ENCODE measurements at regions not wholly inside any gene's neighbourhood (a gene's known extent, or its start where the extent isn't known, plus 50 kb on each side); places are given as distances from the start of the nearest gene placed in this dataset.

- no peak overlapping the region for H3K4me3 ChIP-seq (ENCODE audit: low read depth in 1 of 3, low read length in 3 of 3)
- FAIRE-seq = no peak
- H3K9me3 ChIP-seq (ENCODE audit: control insufficient read depth in 2 of 2, insufficient read depth in 1 of 2, low read depth in 1 of 2, low read length in 1 of 2) = no peaks in the 10 kb centered on the region
- H3K27me3 ChIP-seq (ENCODE audit: control insufficient read depth in 3 of 3, insufficient read depth in 3 of 3, low read length in 3 of 3) = no peaks in the 10 kb centered on the region
- DNase-seq = no peak
- WGBS, 3 donors = 81 to 86% (median 86%) methylated on average over 4 of the region's 4 CpGs
- H3K36me3 ChIP-seq (ENCODE audit: control insufficient read depth in 3 of 3, insufficient read depth in 2 of 3, low read depth in 1 of 3, low read length in 3 of 3) = no peaks in the 10 kb centered on the region
- H3K4me1 ChIP-seq (ENCODE audit: control insufficient read depth in 3 of 3, insufficient read depth in 2 of 3, low read depth in 1 of 3, low read length in 2 of 3) = no peaks in the 10 kb centered on the region
- H3K27ac ChIP-seq (ENCODE audit: low read depth in 1 of 3, low read length in 2 of 3) = no peak overlapping the region
Measured at GRCh38 chr15:26443321-26443720, 329.5 kb downstream of the GABRB3 start.

- WGBS, 3 donors = 74 to 88% (median 87%) methylated on average over 5 of the region's 5 CpGs
- Histone ChIP-seq H3K9me3 (ENCODE audit: control insufficient read depth in 2 of 2, insufficient read depth in 1 of 2, low read depth in 1 of 2, low read length in 1 of 2) (no peaks in the 10 kb centered on the region), H3K4me1 (ENCODE audit: control insufficient read depth in 3 of 3, insufficient read depth in 2 of 3, low read depth in 1 of 3, low read length in 2 of 3) (no peaks in the 10 kb centered on the region)
Measured at GRCh38 chr15:26442680-26443079, 330.2 kb downstream of the GABRB3 start.

GRCh38 chr15:26439681-26440080 is 333.2 kb downstream of the GABRB3 start:
- Histone ChIP-seq H3K27ac (ENCODE audit: low read depth in 1 of 3, low read length in 2 of 3) (no peak overlapping the region), H3K36me3 (ENCODE audit: control insufficient read depth in 3 of 3, insufficient read depth in 2 of 3, low read depth in 1 of 3, low read length in 3 of 3) (no peaks in the 10 kb centered on the region), H3K4me3 (ENCODE audit: low read depth in 1 of 3, low read length in 3 of 3) (no peak overlapping the region), H3K27me3 (ENCODE audit: control insufficient read depth in 3 of 3, insufficient read depth in 3 of 3, low read length in 3 of 3) (no peaks in the 10 kb centered on the region), H3K9me3 (ENCODE audit: control insufficient read depth in 2 of 2, insufficient read depth in 1 of 2, low read depth in 1 of 2, low read length in 1 of 2) (no peaks in the 10 kb centered on the region), H3K4me1 (ENCODE audit: control insufficient read depth in 3 of 3, insufficient read depth in 2 of 3, low read depth in 1 of 3, low read length in 2 of 3) (no peaks in the 10 kb centered on the region)
- 49 to 70% (median 49%) methylated on average over 3 of the region's 3 CpGs for WGBS, 3 donors
- DNase-seq (no peak), FAIRE-seq (no peak)

More at GRCh38 chr15:26442680-26443079, 330.2 kb downstream of the GABRB3 start:
- Histone ChIP-seq H3K27me3 (ENCODE audit: control insufficient read depth in 3 of 3, insufficient read depth in 3 of 3, low read length in 3 of 3) (no peaks in the 10 kb centered on the region), H3K27ac (ENCODE audit: low read depth in 1 of 3, low read length in 2 of 3) (no peak overlapping the region), H3K4me3 (ENCODE audit: low read depth in 1 of 3, low read length in 3 of 3) (no peak overlapping the region), H3K36me3 (ENCODE audit: control insufficient read depth in 3 of 3, insufficient read depth in 2 of 3, low read depth in 1 of 3, low read length in 3 of 3) (no peaks in the 10 kb centered on the region)
- no peak for FAIRE-seq
- no peak for DNase-seq

GRCh38 chr15:26438718-26439117 is 334.1 kb downstream of the GABRB3 start:
- H3K36me3 ChIP-seq (ENCODE audit: control insufficient read depth in 3 of 3, insufficient read depth in 2 of 3, low read depth in 1 of 3, low read length in 3 of 3) = no peaks in the 10 kb centered on the region
- no peaks in the 10 kb centered on the region for H3K9me3 ChIP-seq (ENCODE audit: control insufficient read depth in 2 of 2, insufficient read depth in 1 of 2, low read depth in 1 of 2, low read length in 1 of 2)
- no peak for DNase-seq
- 77 to 80% (median 79%) methylated on average over 6 of the region's 6 CpGs for WGBS, 3 donors
- H3K4me1 ChIP-seq (ENCODE audit: control insufficient read depth in 3 of 3, insufficient read depth in 2 of 3, low read depth in 1 of 3, low read length in 2 of 3) = no peaks in the 10 kb centered on the region
- no peaks in the 10 kb centered on the region for H3K27me3 ChIP-seq (ENCODE audit: control insufficient read depth in 3 of 3, insufficient read depth in 3 of 3, low read length in 3 of 3)
- FAIRE-seq = no peak
- H3K4me3 ChIP-seq (ENCODE audit: low read depth in 1 of 3, low read length in 3 of 3) = no peak overlapping the region
- no peak overlapping the region for H3K27ac ChIP-seq (ENCODE audit: low read depth in 1 of 3, low read length in 2 of 3)

GRCh38 chr15:26438316-26438715 is 334.6 kb downstream of the GABRB3 start:
- Histone ChIP-seq H3K4me1 (ENCODE audit: control insufficient read depth in 3 of 3, insufficient read depth in 2 of 3, low read depth in 1 of 3, low read length in 2 of 3) (no peaks in the 10 kb centered on the region), H3K27ac (ENCODE audit: low read depth in 1 of 3, low read length in 2 of 3) (no peak overlapping the region), H3K36me3 (ENCODE audit: control insufficient read depth in 3 of 3, insufficient read depth in 2 of 3, low read depth in 1 of 3, low read length in 3 of 3) (no peaks in the 10 kb centered on the region), H3K27me3 (ENCODE audit: control insufficient read depth in 3 of 3, insufficient read depth in 3 of 3, low read length in 3 of 3) (no peaks in the 10 kb centered on the region), H3K4me3 (ENCODE audit: low read depth in 1 of 3, low read length in 3 of 3) (no peak overlapping the region), H3K9me3 (ENCODE audit: control insufficient read depth in 2 of 2, insufficient read depth in 1 of 2, low read depth in 1 of 2, low read length in 1 of 2) (no peaks in the 10 kb centered on the region)
- FAIRE-seq (no peak), DNase-seq (no peak)
- 35 to 55% (median 36%) methylated on average over 4 of the region's 4 CpGs for WGBS, 3 donors

GRCh38 chr15:26433818-26434217 is 339.0 kb downstream of the GABRB3 start:
- H3K27ac ChIP-seq (ENCODE audit: low read depth in 1 of 3, low read length in 2 of 3) = no peak overlapping the region
- no peak for FAIRE-seq
- H3K9me3 ChIP-seq (ENCODE audit: control insufficient read depth in 2 of 2, insufficient read depth in 1 of 2, low read depth in 1 of 2, low read length in 1 of 2) = no peaks in the 10 kb centered on the region
- H3K36me3 ChIP-seq (ENCODE audit: control insufficient read depth in 3 of 3, insufficient read depth in 2 of 3, low read depth in 1 of 3, low read length in 3 of 3) = no peaks in the 10 kb centered on the region
- no peak overlapping the region for H3K4me3 ChIP-seq (ENCODE audit: low read depth in 1 of 3, low read length in 3 of 3)
- H3K4me1 ChIP-seq (ENCODE audit: control insufficient read depth in 3 of 3, insufficient read depth in 2 of 3, low read depth in 1 of 3, low read length in 2 of 3) = no peaks in the 10 kb centered on the region
- no peak for DNase-seq
- whole genome bisulfite sequencing, 3 donors = 79 to 87% (median 82%) methylated on average over 5 of the region's 5 CpGs
- no peaks in the 10 kb centered on the region for H3K27me3 ChIP-seq (ENCODE audit: control insufficient read depth in 3 of 3, insufficient read depth in 3 of 3, low read length in 3 of 3)

- no peak overlapping the region for H3K4me3 ChIP-seq (ENCODE audit: low read depth in 1 of 3, low read length in 3 of 3)
- no peak for FAIRE-seq
- DNase-seq = no peak
- 77 to 83% (median 77%) methylated on average over 2 of the region's 2 CpGs for WGBS, 3 donors
- no peaks in the 10 kb centered on the region for H3K9me3 ChIP-seq (ENCODE audit: control insufficient read depth in 2 of 2, insufficient read depth in 1 of 2, low read depth in 1 of 2, low read length in 1 of 2)
- no peaks in the 10 kb centered on the region for H3K36me3 ChIP-seq (ENCODE audit: control insufficient read depth in 3 of 3, insufficient read depth in 2 of 3, low read depth in 1 of 3, low read length in 3 of 3)
- H3K4me1 ChIP-seq (ENCODE audit: control insufficient read depth in 3 of 3, insufficient read depth in 2 of 3, low read depth in 1 of 3, low read length in 2 of 3) = no peaks in the 10 kb centered on the region
- no peaks in the 10 kb centered on the region for H3K27me3 ChIP-seq (ENCODE audit: control insufficient read depth in 3 of 3, insufficient read depth in 3 of 3, low read length in 3 of 3)
- no peak overlapping the region for H3K27ac ChIP-seq (ENCODE audit: low read depth in 1 of 3, low read length in 2 of 3)
Measured at GRCh38 chr15:26433060-26433459, 339.8 kb downstream of the GABRB3 start.

GRCh38 chr15:26421065-26421464 is 351.8 kb downstream of the GABRB3 start:
- 71 to 74% (median 74%) methylated on average over 2 of the region's 2 CpGs for WGBS, 3 donors
- Histone ChIP-seq H3K27me3 (ENCODE audit: control insufficient read depth in 3 of 3, insufficient read depth in 3 of 3, low read length in 3 of 3) (no peaks in the 10 kb centered on the region), H3K36me3 (ENCODE audit: control insufficient read depth in 3 of 3, insufficient read depth in 2 of 3, low read depth in 1 of 3, low read length in 3 of 3) (no peaks in the 10 kb centered on the region), H3K4me3 (ENCODE audit: low read depth in 1 of 3, low read length in 3 of 3) (no peak overlapping the region), H3K9me3 (ENCODE audit: control insufficient read depth in 2 of 2, insufficient read depth in 1 of 2, low read depth in 1 of 2, low read length in 1 of 2) (no peaks in the 10 kb centered on the region), H3K27ac (ENCODE audit: low read depth in 1 of 3, low read length in 2 of 3) (no peak overlapping the region), H3K4me1 (ENCODE audit: control insufficient read depth in 3 of 3, insufficient read depth in 2 of 3, low read depth in 1 of 3, low read length in 2 of 3) (no peaks in the 10 kb centered on the region)
- FAIRE-seq (no peak), DNase-seq (no peak)

GRCh38 chr15:26395624-26396023 is 377.2 kb downstream of the GABRB3 start:
- Histone ChIP-seq H3K27me3 (ENCODE audit: control insufficient read depth in 3 of 3, insufficient read depth in 3 of 3, low read length in 3 of 3) (no peaks in the 10 kb centered on the region), H3K36me3 (ENCODE audit: control insufficient read depth in 3 of 3, insufficient read depth in 2 of 3, low read depth in 1 of 3, low read length in 3 of 3) (no peaks in the 10 kb centered on the region), H3K27ac (ENCODE audit: low read depth in 1 of 3, low read length in 2 of 3) (no peak overlapping the region), H3K9me3 (ENCODE audit: control insufficient read depth in 2 of 2, insufficient read depth in 1 of 2, low read depth in 1 of 2, low read length in 1 of 2) (no peaks in the 10 kb centered on the region), H3K4me3 (ENCODE audit: low read depth in 1 of 3, low read length in 3 of 3) (no peak overlapping the region), H3K4me1 (ENCODE audit: control insufficient read depth in 3 of 3, insufficient read depth in 2 of 3, low read depth in 1 of 3, low read length in 2 of 3) (no peaks in the 10 kb centered on the region)
- DNase-seq = no peak
- no peak for FAIRE-seq
- WGBS, 3 donors = 60 to 65% (median 64%) methylated on average over 4 of the region's 4 CpGs

Measured in small intestine (tissue), 7 donors.